Adrenal gland (tissue), 9 donors: ENCODE measurements at regions not wholly inside any gene's neighbourhood (a gene's known extent, or its start where the extent isn't known, plus 50 kb on each side); places are given as distances from the start of the nearest gene placed in this dataset.

Source experiments
- DNase-seq, 7 donors: peaks; one replicate each; pipeline ENCODE4 v3.0.0-alpha.2; 2019 to 2020
- H3K27ac ChIP-seq, 5 donors: fragments of 200-600 bp; sonication (generic) in 4 of 5; 1 replicate in 3 of 5; 2 replicates in 2 of 5; pipeline versions ENCODE4 v1.5.1 to v1.8.0; 2016 to 2020; ENCODE audit warnings: mild to moderate bottlenecking in 1 of 5
- H3K27me3 ChIP-seq: fragments of 200-600 bp; 2 replicates; pipeline ENCODE4 v1.8.0; 2021
- H3K36me3 ChIP-seq, 2 donors: fragments of 200-600 bp; replicated peaks in 1 of 2; 1 replicate in 1 of 2; 2 replicates in 1 of 2; pipeline versions ENCODE4 v1.5.1 to v1.8.0; 2018 to 2022
- H3K4me1 ChIP-seq, 2 donors: fragments of 200-600 bp; replicated peaks in 1 of 2; 1 replicate in 1 of 2; 2 replicates in 1 of 2; pipeline versions ENCODE4 v1.5.1 to v1.8.0; 2018 to 2021
- H3K4me3 ChIP-seq, 4 donors: fragments of 200-600 bp; sonication (generic) in 3 of 4; one replicate each; pipeline ENCODE4 v1.5.1; 2016 to 2018
- H3K9me3 ChIP-seq, 3 donors: fragments of 200-600 bp; sonication (generic) in 1 of 3; replicated peaks in 1 of 3; 1 replicate in 2 of 3; 2 replicates in 1 of 3; pipeline versions ENCODE4 v1.5.1 to v1.8.0; 2016 to 2021
- POLR2A ChIP-seq, 2 donors: fragments of 450-650 bp; IDR thresholded peaks; one replicate each; pipeline ENCODE4 v1.6.1; 2017; ENCODE audit warnings: antibody characterized with exemption in 2 of 2, mild to moderate bottlenecking in 2 of 2, moderate library complexity in 1 of 2
- WGBS, 4 donors: extraction: QIAGEN DNeasy Blood & Tissue Kit in 2 of 4; methylation state at CpG; one replicate each; pipeline versions ENCODE4 v1.1.5 to v1.1.7; 2013 to 2017; 5-methylcytosine and 5-hydroxymethylcytosine counted together
- intact Hi-C, 2 donors: fragments of 100-400 bp; cut with DNase I; formaldehyde crosslinking; loops; one replicate each; pipeline versions ENCODE4 v1.14.1 to v1.15.0; 2022 to 2023
- TF ChIP-seq, protein P1 (sequence below), 6 experiments: fragments of 450-650 bp in 4 of 6; fragments of 200-600 bp in 2 of 6; sonication (generic) in 1 of 6; IDR thresholded peaks; 1 replicate in 5 of 6; 2 replicates in 1 of 6; pipeline versions ENCODE4 v1.5.1 to v1.8.0; 2016 to 2021; ENCODE audit warnings: antibody characterized with exemption in 6 of 6, mild to moderate bottlenecking in 2 of 6, moderate library complexity in 1 of 6
- donor health status: healthy with polysubstance abuse.
- donor health status: Bipolar disorder and iron deficiency.
- donor health status: DM: yes; HTN: yes; CAD: no.
- donor health status: DM: no; HTN: no; CAD: no.
- donor health status: DM: no; HTN: no; CAD: no.

GRCh38 chr9:23556459-23556858 lies 269.6 kb downstream of the ELAVL2 start:
- TF ChIP-seq, protein P1, sequence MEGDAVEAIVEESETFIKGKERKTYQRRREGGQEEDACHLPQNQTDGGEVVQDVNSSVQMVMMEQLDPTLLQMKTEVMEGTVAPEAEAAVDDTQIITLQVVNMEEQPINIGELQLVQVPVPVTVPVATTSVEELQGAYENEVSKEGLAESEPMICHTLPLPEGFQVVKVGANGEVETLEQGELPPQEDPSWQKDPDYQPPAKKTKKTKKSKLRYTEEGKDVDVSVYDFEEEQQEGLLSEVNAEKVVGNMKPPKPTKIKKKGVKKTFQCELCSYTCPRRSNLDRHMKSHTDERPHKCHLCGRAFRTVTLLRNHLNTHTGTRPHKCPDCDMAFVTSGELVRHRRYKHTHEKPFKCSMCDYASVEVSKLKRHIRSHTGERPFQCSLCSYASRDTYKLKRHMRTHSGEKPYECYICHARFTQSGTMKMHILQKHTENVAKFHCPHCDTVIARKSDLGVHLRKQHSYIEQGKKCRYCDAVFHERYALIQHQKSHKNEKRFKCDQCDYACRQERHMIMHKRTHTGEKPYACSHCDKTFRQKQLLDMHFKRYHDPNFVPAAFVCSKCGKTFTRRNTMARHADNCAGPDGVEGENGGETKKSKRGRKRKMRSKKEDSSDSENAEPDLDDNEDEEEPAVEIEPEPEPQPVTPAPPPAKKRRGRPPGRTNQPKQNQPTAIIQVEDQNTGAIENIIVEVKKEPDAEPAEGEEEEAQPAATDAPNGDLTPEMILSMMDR (IDR thresholded peaks at IDR 0.05) = no peak
- no peak for TF ChIP-seq POLR2A (IDR thresholded peaks at IDR 0.05)
- intact Hi-C loops = no loop called here
- no peaks in the 10 kb centered on the region for H3K27me3 ChIP-seq
- no peak for DNase-seq
- WGBS, 4 donors = 56 to 89% (median 73%) methylated on average over 1 of the region's 1 CpG
- no peaks in the 10 kb centered on the region for H3K36me3 ChIP-seq
- H3K27ac ChIP-seq = no peak overlapping the region
- H3K4me3 ChIP-seq = no peak overlapping the region
- no peaks in the 10 kb centered on the region for H3K9me3 ChIP-seq
- H3K4me1 ChIP-seq = no peaks in the 10 kb centered on the region

DNA sequence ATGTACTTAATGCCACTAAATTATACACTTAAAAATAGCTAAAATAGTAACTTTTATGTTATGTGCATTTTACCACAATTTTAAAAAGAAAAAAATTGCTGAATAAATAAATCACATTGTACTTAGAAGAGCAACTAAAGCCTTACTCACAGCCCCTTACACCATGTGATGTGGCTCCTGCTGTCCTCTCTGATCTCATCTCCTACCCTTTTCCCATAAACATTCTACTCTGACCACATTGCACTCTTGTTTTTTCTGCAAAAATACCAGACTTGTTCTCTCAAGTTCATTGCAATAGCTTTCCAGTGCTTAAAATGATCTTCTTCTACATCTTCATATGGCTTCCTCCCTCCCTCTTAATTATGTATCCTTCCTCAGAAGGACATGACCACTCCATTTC lies 268.4 kb downstream of the ELAVL2 start:
- no peak for DNase-seq
- no peaks in the 10 kb centered on the region for H3K4me1 ChIP-seq
- H3K27ac ChIP-seq = no peak overlapping the region
- TF ChIP-seq, protein P1 (IDR thresholded peaks at IDR 0.05) = no peak
- no peak for TF ChIP-seq POLR2A (IDR thresholded peaks at IDR 0.05)
- intact Hi-C loops = no loop called here
- no peaks in the 10 kb centered on the region for H3K27me3 ChIP-seq
- H3K4me3 ChIP-seq = no peak overlapping the region
- H3K9me3 ChIP-seq = no peaks in the 10 kb centered on the region
- no peaks in the 10 kb centered on the region for H3K36me3 ChIP-seq

DNA sequence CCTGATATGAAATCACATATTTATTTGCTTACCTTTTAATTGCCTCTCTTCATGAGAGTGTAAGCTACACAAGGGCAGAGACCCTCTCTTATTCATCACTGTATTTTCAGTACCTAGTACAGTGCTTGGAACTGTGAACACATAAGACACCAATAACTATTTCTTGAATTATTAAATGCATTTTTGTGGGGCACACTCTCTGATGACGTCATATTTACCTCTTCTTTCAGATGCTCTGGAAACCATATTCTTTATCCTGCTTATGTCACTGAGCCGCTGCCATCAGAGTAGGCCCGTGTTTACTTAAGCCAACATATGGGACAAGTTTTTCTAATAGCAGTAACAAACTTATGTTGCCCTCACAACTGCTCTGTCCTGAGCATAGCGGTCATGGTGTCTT lies 266.5 kb downstream of the ELAVL2 start:
- 78 to 91% (median 86%) methylated on average over 4 of the region's 4 CpGs for WGBS, 4 donors
- no peak overlapping the region for H3K4me3 ChIP-seq
- H3K4me1 ChIP-seq = no peaks in the 10 kb centered on the region
- no peak overlapping the region for H3K27ac ChIP-seq
- TF ChIP-seq, protein P1 (IDR thresholded peaks at IDR 0.05) = no peak
- TF ChIP-seq POLR2A (IDR thresholded peaks at IDR 0.05) = no peak
- H3K27me3 ChIP-seq = no peaks in the 10 kb centered on the region
- no peak for DNase-seq
- intact Hi-C loops = no loop called here
- H3K9me3 ChIP-seq = no peaks in the 10 kb centered on the region
- no peaks in the 10 kb centered on the region for H3K36me3 ChIP-seq

DNA sequence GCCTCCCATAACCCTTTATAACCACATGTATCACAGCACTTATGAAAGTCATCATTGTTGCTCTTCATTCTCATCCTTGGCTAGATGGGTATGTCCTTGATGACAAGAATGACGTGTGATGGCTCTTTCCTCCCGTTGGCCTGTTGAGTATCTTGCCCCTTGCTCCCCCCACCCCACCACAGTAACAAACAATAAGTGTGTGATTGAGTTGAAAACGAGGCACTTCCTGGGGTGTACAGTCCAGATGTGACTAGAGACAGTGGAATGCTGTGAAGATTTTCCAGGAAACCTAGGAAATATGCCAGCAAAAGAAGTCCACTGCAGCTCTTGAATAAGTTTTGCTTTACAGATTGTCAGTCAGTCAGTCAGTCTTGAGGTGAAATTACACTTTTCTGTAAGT lies 262.5 kb downstream of the ELAVL2 start:
- no peak overlapping the region for H3K27ac ChIP-seq
- 28 to 49% (median 41%) methylated on average over 3 of the region's 3 CpGs for WGBS, 4 donors
- no peak for TF ChIP-seq POLR2A (IDR thresholded peaks at IDR 0.05)
- TF ChIP-seq, protein P1 (IDR thresholded peaks at IDR 0.05) = no peak
- H3K36me3 ChIP-seq = no peaks in the 10 kb centered on the region
- no peak for DNase-seq
- H3K9me3 ChIP-seq = no peaks in the 10 kb centered on the region
- intact Hi-C loops = no loop called here
- H3K4me3 ChIP-seq = no peak overlapping the region
- H3K27me3 ChIP-seq = no peaks in the 10 kb centered on the region
- peaks cover 0 to 5% of the 10 kb centered on the region in 2 donors for H3K4me1 ChIP-seq
